ENCODE measurements at regions not wholly inside any gene's neighbourhood (a gene's known extent, or its start where the extent isn't known, plus 50 kb on each side); places are given as distances from the start of the nearest gene placed in this dataset.

GRCh38 chr5:96128204-96128864 lies 166.7 kb upstream of the ELL2 start:
- Histone ChIP-seq H3K79me2 (ENCODE audit: insufficient read depth, low read length) (no peaks in the 10 kb centered on the region), H3K9ac (ENCODE audit: low read length) (no peak overlapping the region), H3K4me1 (ENCODE audit: insufficient read depth, low read length, severe bottlenecking) (no peaks in the 10 kb centered on the region), H3K9me2 (ENCODE audit: low read depth, low read length) (no peaks in the 10 kb centered on the region), H3K36me3 (ENCODE audit: insufficient read depth, low read length) (no peaks in the 10 kb centered on the region), H4K20me1 (ENCODE audit: insufficient read depth, low read length) (no peaks in the 10 kb centered on the region), H3K4me3 (ENCODE audit: low read depth, low read length, poor library complexity, severe bottlenecking) (no peak overlapping the region), H3K27me3 (ENCODE audit: insufficient read depth, low read length) (no peaks in the 10 kb centered on the region), H3K27ac (ENCODE audit: low read depth, low read length, poor library complexity, severe bottlenecking) (no peak overlapping the region), H2AFZ (ENCODE audit: low read length) (no peak overlapping the region), H3K4me2 (ENCODE audit: low read length) (no peak overlapping the region), H3K9me3 (ENCODE audit: low read length) (no peaks in the 10 kb centered on the region), H3F3A (ENCODE audit: insufficient read depth, low read length) (no peaks in the 10 kb centered on the region)
- TF ChIP-seq EZH2 (IDR thresholded peaks at IDR 0.05; ENCODE audit: borderline replicate concordance, low read length) (no peak), CTCF (IDR thresholded peaks at IDR 0.05; ENCODE audit: low read length) (no peak)

GRCh38 chr5:96127538-96127937 lies 165.9 kb upstream of the ELL2 start:
- Histone ChIP-seq H2AFZ (ENCODE audit: low read length) (no peak overlapping the region), H3K9ac (ENCODE audit: low read length) (no peak overlapping the region), H3K9me2 (ENCODE audit: low read depth, low read length) (no peaks in the 10 kb centered on the region), H3K9me3 (ENCODE audit: low read length) (no peaks in the 10 kb centered on the region), H3F3A (ENCODE audit: insufficient read depth, low read length) (no peaks in the 10 kb centered on the region), H3K27me3 (ENCODE audit: insufficient read depth, low read length) (no peaks in the 10 kb centered on the region), H3K79me2 (ENCODE audit: insufficient read depth, low read length) (no peaks in the 10 kb centered on the region), H4K20me1 (ENCODE audit: insufficient read depth, low read length) (no peaks in the 10 kb centered on the region), H3K4me3 (ENCODE audit: low read depth, low read length, poor library complexity, severe bottlenecking) (no peak overlapping the region), H3K27ac (ENCODE audit: low read depth, low read length, poor library complexity, severe bottlenecking) (no peak overlapping the region), H3K4me2 (ENCODE audit: low read length) (no peak overlapping the region), H3K36me3 (ENCODE audit: insufficient read depth, low read length) (no peaks in the 10 kb centered on the region), H3K4me1 (ENCODE audit: insufficient read depth, low read length, severe bottlenecking) (no peaks in the 10 kb centered on the region)
- TF ChIP-seq EZH2 (IDR thresholded peaks at IDR 0.05; ENCODE audit: borderline replicate concordance, low read length) = no peak
- no peak for TF ChIP-seq CTCF (IDR thresholded peaks at IDR 0.05; ENCODE audit: low read length)

- Histone ChIP-seq H3K27me3 (ENCODE audit: insufficient read depth, low read length) (no peaks in the 10 kb centered on the region), H3K9ac (ENCODE audit: low read length) (no peak overlapping the region), H3K4me3 (ENCODE audit: low read depth, low read length, poor library complexity, severe bottlenecking) (no peak overlapping the region), H3F3A (ENCODE audit: insufficient read depth, low read length) (no peaks in the 10 kb centered on the region), H3K36me3 (ENCODE audit: insufficient read depth, low read length) (no peaks in the 10 kb centered on the region), H3K4me1 (ENCODE audit: insufficient read depth, low read length, severe bottlenecking) (no peaks in the 10 kb centered on the region), H3K79me2 (ENCODE audit: insufficient read depth, low read length) (no peaks in the 10 kb centered on the region), H2AFZ (ENCODE audit: low read length) (no peak overlapping the region), H3K9me2 (ENCODE audit: low read depth, low read length) (no peaks in the 10 kb centered on the region), H3K9me3 (ENCODE audit: low read length) (no peaks in the 10 kb centered on the region), H3K27ac (ENCODE audit: low read depth, low read length, poor library complexity, severe bottlenecking) (no peak overlapping the region), H4K20me1 (ENCODE audit: insufficient read depth, low read length) (no peaks in the 10 kb centered on the region), H3K4me2 (ENCODE audit: low read length) (no peak overlapping the region)
- TF ChIP-seq EZH2 (IDR thresholded peaks at IDR 0.05; ENCODE audit: borderline replicate concordance, low read length) (no peak), CTCF (IDR thresholded peaks at IDR 0.05; ENCODE audit: low read length) (no peak)
Observed at GRCh38 chr5:96125231-96125891, 163.7 kb upstream of the ELL2 start.
